ENCODE measurements at regions not wholly inside any gene's neighbourhood (a gene's known extent, or its start where the extent isn't known, plus 50 kb on each side); places are given as distances from the start of the nearest gene placed in this dataset.

GRCh38 chr2:57760381-57760801 is 286.2 kb upstream of the VRK2 start:
- ChIA-PET POLR2A (no interaction called here), CTCF (interaction anchor here (0.7 to 1.6 kb wide), 4 partner anchors 9 to 149 kb away, joined by 3 to 5 read pairs (median 4); no protein-coding TSS in a partner anchor)
- ATAC-seq: no peak
- Mint-ChIP-seq H3K27me3 (peaks cover 0 to 17% (median 5%) of the 10 kb centered on the region in 5 donors), H3K4me3 (peak overlapping the region in 3 of 10 donors; percentile 14 to 33 (median 32)), H3K9me3 (no peaks in the 10 kb centered on the region), H3K36me3 (no peaks in the 10 kb centered on the region), H3K27ac (no peak overlapping the region), H3K4me1 (peaks cover 0 to 3% (median 0%) of the 10 kb centered on the region in 7 donors)
- H3K9me3 ChIP-seq (ENCODE audit: control insufficient read depth in 2 of 3, low read length in 3 of 3): no peaks in the 10 kb centered on the region
- no peaks in the 10 kb centered on the region for H3K27me3 ChIP-seq (ENCODE audit: control insufficient read depth in 2 of 2, insufficient read depth in 2 of 2, low read length in 2 of 2)
- no peak for DNase-seq
- peaks cover 0 to 7% of the 10 kb centered on the region in 2 donors for H3K4me1 ChIP-seq (ENCODE audit: control insufficient read depth in 2 of 2, insufficient read depth in 2 of 2, low read length in 2 of 2)
- no peak overlapping the region for H3K27ac ChIP-seq (ENCODE audit: low read depth, low read length)
- no peaks in the 10 kb centered on the region for H3K36me3 ChIP-seq (ENCODE audit: control insufficient read depth in 2 of 3, insufficient read depth in 3 of 3, low read length in 3 of 3)
- H3K4me3 ChIP-seq (ENCODE audit: low read length): no peak overlapping the region
- intact Hi-C loops (cut with micrococcal nuclease): loop anchor here (10.0 kb wide), 1 partner anchor 1824 kb away; no protein-coding TSS in a partner anchor

GRCh38 chr2:57776916-57777315 is 269.7 kb upstream of the VRK2 start:
- H3K27ac Mint-ChIP-seq: no peak overlapping the region
- H3K4me3 ChIP-seq (ENCODE audit: low read length): no peak overlapping the region
- intact Hi-C loops (cut with micrococcal nuclease): no loop called here
- no peak for ATAC-seq
- no peaks in the 10 kb centered on the region for H3K27me3 ChIP-seq (ENCODE audit: control insufficient read depth in 2 of 2, insufficient read depth in 2 of 2, low read length in 2 of 2)
- CTCF ChIA-PET: no interaction called here
- H3K27me3 Mint-ChIP-seq: peaks cover 0 to 3% (median 0%) of the 10 kb centered on the region in 5 donors
- peaks cover 0 to 3% (median 0%) of the 10 kb centered on the region in 5 donors for H3K36me3 Mint-ChIP-seq
- no peak overlapping the region for H3K27ac ChIP-seq (ENCODE audit: low read depth, low read length)
- DNase-seq: no peak
- H3K9me3 Mint-ChIP-seq: no peaks in the 10 kb centered on the region
- no peaks in the 10 kb centered on the region for H3K36me3 ChIP-seq (ENCODE audit: control insufficient read depth in 2 of 3, insufficient read depth in 3 of 3, low read length in 3 of 3)
- H3K4me1 ChIP-seq (ENCODE audit: control insufficient read depth in 2 of 2, insufficient read depth in 2 of 2, low read length in 2 of 2): no peaks in the 10 kb centered on the region
- no peaks in the 10 kb centered on the region for H3K4me1 Mint-ChIP-seq
- no peaks in the 10 kb centered on the region for H3K9me3 ChIP-seq (ENCODE audit: control insufficient read depth in 2 of 3, low read length in 3 of 3)
- POLR2A ChIA-PET: no interaction called here
- no peak overlapping the region for H3K4me3 Mint-ChIP-seq

GRCh38 chr2:57782587-57782986 is 264.0 kb upstream of the VRK2 start:
- Histone ChIP-seq H3K36me3 (ENCODE audit: control insufficient read depth in 2 of 3, insufficient read depth in 3 of 3, low read length in 3 of 3) (no peaks in the 10 kb centered on the region), H3K4me1 (ENCODE audit: control insufficient read depth in 2 of 2, insufficient read depth in 2 of 2, low read length in 2 of 2) (no peaks in the 10 kb centered on the region), H3K9me3 (ENCODE audit: control insufficient read depth in 2 of 3, low read length in 3 of 3) (no peaks in the 10 kb centered on the region), H3K27ac (ENCODE audit: low read depth, low read length) (no peak overlapping the region), H3K4me3 (ENCODE audit: low read length) (no peak overlapping the region), H3K27me3 (ENCODE audit: control insufficient read depth in 2 of 2, insufficient read depth in 2 of 2, low read length in 2 of 2) (no peaks in the 10 kb centered on the region)
- intact Hi-C loops (cut with micrococcal nuclease): no loop called here
- ATAC-seq (no peak), DNase-seq (no peak)
- H3K27ac Mint-ChIP-seq: no peak overlapping the region
- H3K36me3 Mint-ChIP-seq: peaks cover 0 to 7% (median 0%) of the 10 kb centered on the region in 5 donors
- H3K4me1 Mint-ChIP-seq: no peaks in the 10 kb centered on the region
- no peaks in the 10 kb centered on the region for H3K9me3 Mint-ChIP-seq
- ChIA-PET CTCF (no interaction called here), POLR2A (no interaction called here)
- H3K4me3 Mint-ChIP-seq: no peak overlapping the region
- no peaks in the 10 kb centered on the region for H3K27me3 Mint-ChIP-seq

GRCh38 chr2:57793310-57793709 is 253.3 kb upstream of the VRK2 start:
- intact Hi-C loops (cut with micrococcal nuclease): no loop called here
- no peaks in the 10 kb centered on the region for H3K4me1 Mint-ChIP-seq
- ChIA-PET POLR2A (no interaction called here), CTCF (no interaction called here)
- no peak overlapping the region for H3K4me3 ChIP-seq (ENCODE audit: low read length)
- H3K27ac ChIP-seq (ENCODE audit: low read depth, low read length): no peak overlapping the region
- no peak for ATAC-seq
- no peak overlapping the region for H3K4me3 Mint-ChIP-seq
- H3K9me3 Mint-ChIP-seq: peaks cover 0 to 18% (median 5%) of the 10 kb centered on the region in 11 donors
- H3K9me3 ChIP-seq (ENCODE audit: control insufficient read depth in 2 of 3, low read length in 3 of 3): no peaks in the 10 kb centered on the region
- no peak for DNase-seq
- no peaks in the 10 kb centered on the region for H3K27me3 ChIP-seq (ENCODE audit: control insufficient read depth in 2 of 2, insufficient read depth in 2 of 2, low read length in 2 of 2)
- H3K27ac Mint-ChIP-seq: no peak overlapping the region
- H3K36me3 Mint-ChIP-seq: no peaks in the 10 kb centered on the region
- no peaks in the 10 kb centered on the region for H3K27me3 Mint-ChIP-seq
- no peaks in the 10 kb centered on the region for H3K36me3 ChIP-seq (ENCODE audit: control insufficient read depth in 2 of 3, insufficient read depth in 3 of 3, low read length in 3 of 3)
- H3K4me1 ChIP-seq (ENCODE audit: control insufficient read depth in 2 of 2, insufficient read depth in 2 of 2, low read length in 2 of 2): no peaks in the 10 kb centered on the region

GRCh38 chr2:57796527-57796926 is 250.1 kb upstream of the VRK2 start:
- DNase-seq: no peak
- intact Hi-C loops (cut with micrococcal nuclease): no loop called here
- Histone ChIP-seq H3K4me3 (ENCODE audit: low read length) (no peak overlapping the region), H3K27me3 (ENCODE audit: control insufficient read depth in 2 of 2, insufficient read depth in 2 of 2, low read length in 2 of 2) (no peaks in the 10 kb centered on the region), H3K4me1 (ENCODE audit: control insufficient read depth in 2 of 2, insufficient read depth in 2 of 2, low read length in 2 of 2) (no peaks in the 10 kb centered on the region), H3K9me3 (ENCODE audit: control insufficient read depth in 2 of 3, low read length in 3 of 3) (no peaks in the 10 kb centered on the region), H3K36me3 (ENCODE audit: control insufficient read depth in 2 of 3, insufficient read depth in 3 of 3, low read length in 3 of 3) (no peaks in the 10 kb centered on the region), H3K27ac (ENCODE audit: low read depth, low read length) (no peak overlapping the region)
- ChIA-PET POLR2A (no interaction called here), CTCF (no interaction called here)
- peaks cover 0 to 5% (median 0%) of the 10 kb centered on the region in 5 donors for H3K27me3 Mint-ChIP-seq
- H3K4me1 Mint-ChIP-seq: no peaks in the 10 kb centered on the region
- H3K9me3 Mint-ChIP-seq: peaks cover 0 to 28% (median 11%) of the 10 kb centered on the region in 11 donors
- no peak overlapping the region for H3K27ac Mint-ChIP-seq
- H3K4me3 Mint-ChIP-seq: no peak overlapping the region
- ATAC-seq: no peak
- H3K36me3 Mint-ChIP-seq: peaks cover 0 to 8% (median 0%) of the 10 kb centered on the region in 5 donors

- intact Hi-C loops (cut with micrococcal nuclease): no loop called here
- CTCF ChIA-PET: no interaction called here
These were observed 248.3 kb upstream of the VRK2 start for GRCh38 chr2:57798346-57798745.

GRCh38 chr2:57802243-57802642 is 244.4 kb upstream of the VRK2 start:
- no peak overlapping the region for H3K27ac ChIP-seq (ENCODE audit: low read depth, low read length)
- DNase-seq (no peak), ATAC-seq (no peak)
- H3K27ac Mint-ChIP-seq: no peak overlapping the region
- H3K27me3 Mint-ChIP-seq: peaks cover 0 to 5% (median 0%) of the 10 kb centered on the region in 5 donors
- no peak overlapping the region for H3K4me3 Mint-ChIP-seq
- no peaks in the 10 kb centered on the region for H3K4me1 ChIP-seq (ENCODE audit: control insufficient read depth in 2 of 2, insufficient read depth in 2 of 2, low read length in 2 of 2)
- peaks cover 0 to 12% (median 0%) of the 10 kb centered on the region in 5 donors for H3K36me3 Mint-ChIP-seq
- no peaks in the 10 kb centered on the region for H3K9me3 ChIP-seq (ENCODE audit: control insufficient read depth in 2 of 3, low read length in 3 of 3)
- no peaks in the 10 kb centered on the region for H3K27me3 ChIP-seq (ENCODE audit: control insufficient read depth in 2 of 2, insufficient read depth in 2 of 2, low read length in 2 of 2)
- POLR2A ChIA-PET: no interaction called here
- H3K9me3 Mint-ChIP-seq: peaks cover 0 to 26% (median 4%) of the 10 kb centered on the region in 11 donors
- no peak overlapping the region for H3K4me3 ChIP-seq (ENCODE audit: low read length)
- no peaks in the 10 kb centered on the region for H3K4me1 Mint-ChIP-seq
- no peaks in the 10 kb centered on the region for H3K36me3 ChIP-seq (ENCODE audit: control insufficient read depth in 2 of 3, insufficient read depth in 3 of 3, low read length in 3 of 3)
- intact Hi-C loops (cut with micrococcal nuclease): no loop called here
- CTCF ChIA-PET: no interaction called here

More at GRCh38 chr2:57798346-57798745, 248.3 kb upstream of the VRK2 start:
- Histone ChIP-seq H3K4me3 (ENCODE audit: low read length) (no peak overlapping the region), H3K27me3 (ENCODE audit: control insufficient read depth in 2 of 2, insufficient read depth in 2 of 2, low read length in 2 of 2) (no peaks in the 10 kb centered on the region), H3K9me3 (ENCODE audit: control insufficient read depth in 2 of 3, low read length in 3 of 3) (no peaks in the 10 kb centered on the region), H3K4me1 (ENCODE audit: control insufficient read depth in 2 of 2, insufficient read depth in 2 of 2, low read length in 2 of 2) (no peaks in the 10 kb centered on the region), H3K27ac (ENCODE audit: low read depth, low read length) (no peak overlapping the region), H3K36me3 (ENCODE audit: control insufficient read depth in 2 of 3, insufficient read depth in 3 of 3, low read length in 3 of 3) (no peaks in the 10 kb centered on the region)
- Mint-ChIP-seq H3K4me1 (no peaks in the 10 kb centered on the region), H3K36me3 (peaks cover 0 to 12% (median 0%) of the 10 kb centered on the region in 5 donors), H3K27ac (no peak overlapping the region), H3K9me3 (peaks cover 0 to 26% (median 4%) of the 10 kb centered on the region in 11 donors), H3K27me3 (peaks cover 0 to 5% (median 0%) of the 10 kb centered on the region in 5 donors), H3K4me3 (no peak overlapping the region)
- no peak for ATAC-seq
- no peak for DNase-seq
- POLR2A ChIA-PET: no interaction called here

Measured in naive thymus-derived CD4-positive, alpha-beta T cell (primary cell).